T-cell (primary cell): ENCODE measurements at regions not wholly inside any gene's neighbourhood (a gene's known extent, or its start where the extent isn't known, plus 50 kb on each side); places are given as distances from the start of the nearest gene placed in this dataset.

ENCODE experiments used
- ATAC-seq, 4 experiments: fragments of 200-7000 bp in 3 of 4; fragments of 150-1000 bp in 1 of 4; cut with Tn5 transposase; replicated peaks in 1 of 4; 1 replicate in 3 of 4; 2 replicates in 1 of 4; pipeline ENCODE4 v1.10.0; 2021; ENCODE audit warnings: moderate library complexity in 3 of 4, mild to moderate bottlenecking in 2 of 4, moderate number of reproducible peaks in 1 of 4
- CTCF ChIA-PET, 2 donors: fragments of 300-600 bp; sonication (Branson Sonifier 250); formaldehyde crosslinking; loops; one replicate each; lab custom pipeline; 2022; ENCODE audit warnings: antibody characterized with exemption in 2 of 2; lab: Charles Lee
- POLR2A ChIA-PET, 2 donors: fragments of 300-600 bp; sonication (Branson Sonifier 250); formaldehyde crosslinking; loops; one replicate each; lab custom pipeline; 2022; ENCODE audit warnings: antibody characterized with exemption in 2 of 2; lab: Charles Lee
- DNase-seq, 35 experiments: peaks; one replicate each; pipeline versions ENCODE4 v3.0.0 to v3.0.0-alpha.2; 2013 to 2023
- H3K27ac ChIP-seq: one replicate; pipeline ENCODE4 v1.5.1; 2013; ENCODE audit warnings: low read length
- H3K27me3 ChIP-seq, 2 experiments: replicated peaks in 1 of 2; 1 replicate in 1 of 2; 2 replicates in 1 of 2; pipeline versions ENCODE4 v1.6.1 to v1.7.0; 2013; ENCODE audit warnings: low read length in 1 of 2, mixed read lengths in 1 of 2; ENCODE audit not compliant: control insufficient read depth in 2 of 2, insufficient read depth in 2 of 2; ENCODE audit errors: extremely low read depth in 1 of 2
- H3K36me3 ChIP-seq, 2 donors: 1 replicate in 1 of 2; 2 replicates in 1 of 2; pipeline versions ENCODE4 v1.6.1 to v1.7.0; 2013; ENCODE audit warnings: low read length in 1 of 2; ENCODE audit not compliant: control insufficient read depth in 2 of 2, insufficient read depth in 1 of 2; ENCODE audit errors: extremely low read depth in 1 of 2
- H3K4me1 ChIP-seq, 2 experiments: 1 replicate in 1 of 2; 2 replicates in 1 of 2; pipeline versions ENCODE4 v1.6.1 to v1.7.0; 2013; ENCODE audit warnings: low read length in 2 of 2, mixed read lengths in 1 of 2; ENCODE audit not compliant: insufficient read depth in 2 of 2, control insufficient read depth in 1 of 2; ENCODE audit errors: extremely low read depth in 1 of 2
- H3K4me3 ChIP-seq, 2 donors: 1 replicate in 1 of 2; 2 replicates in 1 of 2; pipeline versions ENCODE4 v1.5.1 to v1.7.0; 2013; ENCODE audit warnings: mild to moderate bottlenecking in 2 of 2, low read length in 1 of 2, moderate library complexity in 1 of 2; ENCODE audit not compliant: control insufficient read depth in 1 of 2; ENCODE audit errors: extremely low read depth in 1 of 2
- H3K9me3 ChIP-seq: 2 replicates; pipeline ENCODE4 v1.7.0; 2013
- H3K27ac Mint-ChIP-seq, 2 donors: one replicate each; pipeline ENCODE4 v1.8.0; 2020 to 2021; ENCODE audit warnings: mild to moderate bottlenecking in 2 of 2, mixed read lengths in 2 of 2
- H3K27me3 Mint-ChIP-seq, 2 donors: one replicate each; pipeline ENCODE4 v1.8.0; 2021 to 2022; ENCODE audit warnings: mixed read lengths in 2 of 2
- H3K36me3 Mint-ChIP-seq: one replicate; pipeline ENCODE4 v1.8.0; 2021; ENCODE audit warnings: mixed read lengths
- H3K4me1 Mint-ChIP-seq, 3 donors: one replicate each; pipeline ENCODE4 v1.8.0; 2020 to 2022; ENCODE audit warnings: mixed read lengths in 3 of 3, mild to moderate bottlenecking in 1 of 3
- H3K4me3 Mint-ChIP-seq, 3 donors: one replicate each; pipeline ENCODE4 v1.8.0; 2020 to 2022; ENCODE audit warnings: mild to moderate bottlenecking in 3 of 3, mixed read lengths in 3 of 3, moderate library complexity in 3 of 3
- H3K9me3 Mint-ChIP-seq, 3 donors: one replicate each; pipeline ENCODE4 v1.8.0; 2020 to 2022; ENCODE audit warnings: mixed read lengths in 3 of 3
- WGBS: methylation state at CpG from one replicate; pipeline ENCODE4 v1.1.5; 2013; ENCODE audit warnings: missing lambda C conversion rate; ENCODE audit not compliant: insufficient coverage; 5-methylcytosine and 5-hydroxymethylcytosine counted together

DNA sequence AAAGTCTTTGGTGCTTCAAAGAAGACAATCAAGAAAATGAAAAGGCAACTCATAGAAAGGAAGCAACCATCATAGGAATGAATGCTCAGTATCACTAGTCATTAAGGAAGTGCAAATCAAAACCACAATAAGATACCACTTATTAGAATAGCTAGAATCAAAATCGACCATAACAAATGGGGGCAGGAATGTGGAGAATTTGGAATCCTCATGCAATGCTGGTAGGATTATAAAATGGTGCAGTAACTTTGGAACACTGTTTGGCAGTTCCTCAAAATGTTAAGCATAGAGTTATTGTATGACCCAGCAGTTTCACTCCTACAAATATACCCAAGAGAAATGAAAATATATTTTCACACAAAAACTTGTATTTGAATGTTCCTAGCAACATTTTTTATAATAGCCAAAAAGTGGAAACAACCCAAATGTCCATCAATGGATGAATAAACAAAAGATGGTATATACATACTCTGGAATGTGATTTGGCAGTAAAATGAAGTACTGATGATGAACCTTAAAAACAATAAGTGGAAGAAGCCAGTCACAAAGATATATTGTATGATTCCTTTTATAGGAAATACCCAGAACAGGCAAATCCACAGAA lies 105.6 kb downstream of the MIS18A start:
- Histone ChIP-seq H3K9me3 (no peaks in the 10 kb centered on the region), H3K27me3 (no peaks in the 10 kb centered on the region), H3K4me1 (no peaks in the 10 kb centered on the region), H3K36me3 (no peaks in the 10 kb centered on the region), H3K27ac (no peak overlapping the region), H3K4me3 (no peak overlapping the region)
- DNase-seq (no peak), ATAC-seq (no peak)
- H3K36me3 Mint-ChIP-seq: no peaks in the 10 kb centered on the region
- H3K4me3 Mint-ChIP-seq: no peak overlapping the region
- H3K27ac Mint-ChIP-seq: no peak overlapping the region
- ChIA-PET POLR2A (no interaction called here), CTCF (no interaction called here)
- WGBS: no CpG with 5 or more reads among the region's 1 CpG
- H3K4me1 Mint-ChIP-seq: no peaks in the 10 kb centered on the region
- H3K9me3 Mint-ChIP-seq: no peaks in the 10 kb centered on the region
- H3K27me3 Mint-ChIP-seq: peaks cover 6 to 18% of the 10 kb centered on the region in 2 donors

DNA sequence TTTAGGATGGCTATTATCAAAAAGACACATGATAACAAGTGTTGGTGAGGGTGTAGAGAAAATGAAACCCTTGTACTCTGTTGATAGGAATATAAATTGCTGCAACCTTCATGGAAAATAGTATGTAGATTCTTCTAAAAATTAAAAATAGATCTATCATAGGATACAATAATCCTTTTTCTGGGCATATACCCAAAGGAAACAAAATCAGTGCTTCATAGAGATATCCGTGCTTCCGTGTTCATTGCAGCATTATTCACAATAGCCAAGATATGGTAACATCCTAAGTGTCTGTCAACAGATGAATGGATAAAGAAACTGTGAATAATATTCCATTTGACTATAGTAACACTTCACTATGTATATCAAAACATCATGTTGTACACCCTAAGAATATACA lies 106.7 kb downstream of the MIS18A start:
- ChIA-PET CTCF (no interaction called here), POLR2A (no interaction called here)
- Histone ChIP-seq H3K4me1 (no peaks in the 10 kb centered on the region), H3K9me3 (no peaks in the 10 kb centered on the region), H3K27ac (no peak overlapping the region), H3K27me3 (no peaks in the 10 kb centered on the region), H3K36me3 (no peaks in the 10 kb centered on the region), H3K4me3 (no peak overlapping the region)
- DNase-seq (no peak), ATAC-seq (no peak)
- WGBS: no CpG with 5 or more reads among the region's 2 CpGs
- no peak overlapping the region for H3K27ac Mint-ChIP-seq
- H3K9me3 Mint-ChIP-seq: no peaks in the 10 kb centered on the region
- H3K36me3 Mint-ChIP-seq: no peaks in the 10 kb centered on the region
- peaks cover 9 to 18% of the 10 kb centered on the region in 2 donors for H3K27me3 Mint-ChIP-seq
- no peak overlapping the region for H3K4me3 Mint-ChIP-seq
- no peaks in the 10 kb centered on the region for H3K4me1 Mint-ChIP-seq

GRCh38 chr21:32167513-32167912 lies 111.3 kb downstream of the MIS18A start:
- no peaks in the 10 kb centered on the region for H3K27me3 ChIP-seq
- H3K27me3 Mint-ChIP-seq: peaks cover 34 to 39% of the 10 kb centered on the region in 2 donors

GRCh38 chr21:32163386-32163785 lies 115.5 kb downstream of the MIS18A start:
- Mint-ChIP-seq H3K4me3 (no peak overlapping the region), H3K27ac (no peak overlapping the region), H3K27me3 (peaks cover 44% of the 10 kb centered on the region in 2 donors), H3K4me1 (no peaks in the 10 kb centered on the region), H3K36me3 (no peaks in the 10 kb centered on the region), H3K9me3 (peaks cover 0 to 5% (median 0%) of the 10 kb centered on the region in 3 donors)
- peaks cover 0 to 5% of the 10 kb centered on the region in 2 experiments for H3K27me3 ChIP-seq
- no peak for ATAC-seq
- H3K27ac ChIP-seq: no peak overlapping the region
- H3K9me3 ChIP-seq: no peaks in the 10 kb centered on the region
- no peaks in the 10 kb centered on the region for H3K4me1 ChIP-seq
- 60% methylated on average over 1 of the region's 2 CpGs for WGBS
- CTCF ChIA-PET: no interaction called here
- POLR2A ChIA-PET: no interaction called here
- H3K4me3 ChIP-seq: no peak overlapping the region
- no peaks in the 10 kb centered on the region for H3K36me3 ChIP-seq
- no peak for DNase-seq

More at GRCh38 chr21:32167513-32167912, 111.3 kb downstream of the MIS18A start:
- Histone ChIP-seq H3K4me1 (no peaks in the 10 kb centered on the region), H3K36me3 (no peaks in the 10 kb centered on the region), H3K9me3 (no peaks in the 10 kb centered on the region), H3K4me3 (no peak overlapping the region), H3K27ac (no peak overlapping the region)
- POLR2A ChIA-PET: no interaction called here
- Mint-ChIP-seq H3K36me3 (no peaks in the 10 kb centered on the region), H3K9me3 (peaks cover 0 to 5% (median 0%) of the 10 kb centered on the region in 3 donors), H3K4me3 (no peak overlapping the region), H3K27ac (no peak overlapping the region), H3K4me1 (no peaks in the 10 kb centered on the region)
- no peak for ATAC-seq
- CTCF ChIA-PET: no interaction called here
- DNase-seq: no peak

GRCh38 chr21:32162727-32163320 lies 116.0 kb downstream of the MIS18A start:
- Mint-ChIP-seq H3K4me1 (no peaks in the 10 kb centered on the region), H3K4me3 (no peak overlapping the region), H3K27me3 (peaks cover 39 to 45% of the 10 kb centered on the region in 2 donors), H3K9me3 (peaks cover 0 to 5% (median 0%) of the 10 kb centered on the region in 3 donors), H3K27ac (no peak overlapping the region), H3K36me3 (no peaks in the 10 kb centered on the region)
- Histone ChIP-seq H3K9me3 (no peaks in the 10 kb centered on the region), H3K27ac (no peak overlapping the region), H3K4me3 (no peak overlapping the region), H3K36me3 (no peaks in the 10 kb centered on the region), H3K4me1 (no peaks in the 10 kb centered on the region), H3K27me3 (peaks cover 0 to 6% of the 10 kb centered on the region in 2 experiments)
- 25% methylated on average over 1 of the region's 6 CpGs for WGBS
- POLR2A ChIA-PET: no interaction called here
- CTCF ChIA-PET: no interaction called here
- ATAC-seq: no peak
- no peak for DNase-seq

DNA sequence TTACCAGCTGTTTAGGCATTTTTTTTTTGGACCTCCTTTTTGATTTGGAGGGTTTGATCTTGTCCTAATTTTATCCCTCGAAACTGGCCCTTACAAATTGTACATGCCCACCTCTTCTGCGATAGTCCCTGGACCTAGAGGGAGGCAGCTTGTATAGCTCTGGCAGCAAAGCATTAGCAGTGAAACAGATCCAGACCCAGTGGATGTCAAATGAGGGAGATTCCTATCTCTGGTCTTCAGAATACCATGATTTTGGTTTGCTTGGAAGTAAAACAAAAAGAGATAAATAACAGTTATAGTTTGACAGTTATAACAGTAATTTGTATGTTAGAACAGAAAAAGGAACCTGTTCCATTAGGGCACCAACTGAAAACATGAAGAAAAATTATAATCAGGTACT lies 123.6 kb downstream of the MIS18A start:
- CTCF ChIA-PET: no interaction called here

More for the DNA sequence above, 123.6 kb downstream of the MIS18A start:
- no peaks in the 10 kb centered on the region for H3K9me3 Mint-ChIP-seq
- Histone ChIP-seq H3K27me3 (peaks cover 0 to 3% of the 10 kb centered on the region in 2 experiments), H3K36me3 (no peaks in the 10 kb centered on the region), H3K4me3 (no peak overlapping the region), H3K9me3 (no peaks in the 10 kb centered on the region), H3K4me1 (no peaks in the 10 kb centered on the region), H3K27ac (no peak overlapping the region)
- POLR2A ChIA-PET: no interaction called here
- no peak overlapping the region for H3K4me3 Mint-ChIP-seq
- H3K4me1 Mint-ChIP-seq: no peaks in the 10 kb centered on the region
- H3K27me3 Mint-ChIP-seq: peaks cover 5 to 15% of the 10 kb centered on the region in 2 donors
- WGBS: no CpG with 5 or more reads among the region's 2 CpGs
- H3K27ac Mint-ChIP-seq: no peak overlapping the region
- DNase-seq (no peak), ATAC-seq (no peak)
- no peaks in the 10 kb centered on the region for H3K36me3 Mint-ChIP-seq
